ENCODE measurements at regions not wholly inside any gene's neighbourhood (a gene's known extent, or its start where the extent isn't known, plus 50 kb on each side); places are given as distances from the start of the nearest gene placed in this dataset.
A peak's percentile ranks its signal among the peaks of the same experiment; 100 is the strongest.

- H3F3A ChIP-seq (ENCODE audit: low read length, unreplicated experiment) = peaks cover 8% of the 10 kb centered on the region
- DNase-seq = no peak
- no peaks in the 10 kb centered on the region for H3K27me3 ChIP-seq (ENCODE audit: low read length)
- H3K4me3 ChIP-seq (ENCODE audit: low read length) = no peak overlapping the region
- no peaks in the 10 kb centered on the region for H3K36me3 ChIP-seq (ENCODE audit: low read depth, low read length)
- no peak overlapping the region for H2AFZ ChIP-seq (ENCODE audit: low read length)
- no peak for ATAC-seq
- no peaks in the 10 kb centered on the region for H3K9me3 ChIP-seq (ENCODE audit: low read length)
- H3K9me2 ChIP-seq (replicated peaks; ENCODE audit: low read length) = no peaks in the 10 kb centered on the region
- no TSS peak for BruUV-seq (replicated peaks)
- no peak for TF ChIP-seq EZH2phosphoT487 (IDR thresholded peaks at IDR 0.05; ENCODE audit: borderline replicate concordance, low read length)
- TF ChIP-seq CTCF (conservative IDR thresholded peaks at IDR 0.05; ENCODE audit: low read depth, low read length) = no peak
- no peak for TF ChIP-seq EZH2 (IDR thresholded peaks at IDR 0.05; ENCODE audit: low read length, unreplicated experiment)
- H3K79me2 ChIP-seq (ENCODE audit: low read length) = 0 out of 2 replicates have a peak, but pooled peaks cover 6% of the 10 kb centered on the region
- ChIA-PET CTCF (no interaction called here), POLR2A (ENCODE audit: unreplicated experiment) (no interaction called here)
- H3K4me1 ChIP-seq (ENCODE audit: insufficient read depth, low read length) = peaks cover 17% of the 10 kb centered on the region
- H3K4me2 ChIP-seq (ENCODE audit: low read length) = no peak overlapping the region
- no peak overlapping the region for H3K27ac ChIP-seq (ENCODE audit: low read length)
- intact Hi-C loops (cut with micrococcal nuclease) = no loop called here
- no peak overlapping the region for H3K9ac ChIP-seq (ENCODE audit: low read length)
- no peaks in the 10 kb centered on the region for H4K20me1 ChIP-seq (ENCODE audit: low read length)
These were observed 229.3 kb downstream of the CDCA7 start for GRCh38 chr2:173584000-173584399.

- intact Hi-C loops (cut with micrococcal nuclease) = no loop called here
- Histone ChIP-seq H3K9me3 (ENCODE audit: low read length) (no peaks in the 10 kb centered on the region), H3K36me3 (ENCODE audit: low read depth, low read length) (no peaks in the 10 kb centered on the region), H3F3A (ENCODE audit: low read length, unreplicated experiment) (peaks cover 14% of the 10 kb centered on the region), H3K4me3 (ENCODE audit: low read length) (no peak overlapping the region), H3K4me1 (ENCODE audit: insufficient read depth, low read length) (peaks cover 23% of the 10 kb centered on the region), H3K9me2 (replicated peaks; ENCODE audit: low read length) (no peaks in the 10 kb centered on the region), H3K9ac (ENCODE audit: low read length) (no peak overlapping the region), H2AFZ (ENCODE audit: low read length) (no peak overlapping the region), H4K20me1 (ENCODE audit: low read length) (no peaks in the 10 kb centered on the region), H3K27ac (ENCODE audit: low read length) (no peak overlapping the region), H3K4me2 (ENCODE audit: low read length) (0 out of 2 replicates have a peak overlapping the region, but pooled peaks have one; percentile 29), H3K79me2 (ENCODE audit: low read length) (0 out of 2 replicates have a peak, but pooled peaks cover 6% of the 10 kb centered on the region), H3K27me3 (ENCODE audit: low read length) (no peaks in the 10 kb centered on the region)
- POLR2A ChIA-PET (ENCODE audit: unreplicated experiment) = no interaction called here
- ATAC-seq (no peak), DNase-seq (peak; percentile 57)
- CTCF ChIA-PET = interaction anchor here (0.6 kb wide), 1 partner anchor 31 kb away, joined by 3 read pairs; no protein-coding TSS in a partner anchor
- BruUV-seq (replicated peaks) = no TSS peak
- no peak for TF ChIP-seq EZH2 (IDR thresholded peaks at IDR 0.05; ENCODE audit: low read length, unreplicated experiment)
- no peak for TF ChIP-seq CTCF (conservative IDR thresholded peaks at IDR 0.05; ENCODE audit: low read depth, low read length)
These were observed 230.2 kb downstream of the CDCA7 start for GRCh38 chr2:173584676-173585458.

GRCh38 chr2:173588931-173589369 is 234.3 kb downstream of the CDCA7 start:
- ChIA-PET POLR2A (ENCODE audit: unreplicated experiment) (interaction anchor here (0.6 kb wide), 2 partner anchors 70 to 157 kb away, joined by 5 to 7 read pairs; no protein-coding TSS in a partner anchor), CTCF (no interaction called here)
- Histone ChIP-seq H3K9me2 (replicated peaks; ENCODE audit: low read length) (no peaks in the 10 kb centered on the region), H3K36me3 (ENCODE audit: low read depth, low read length) (peaks cover 16% of the 10 kb centered on the region), H3K27ac (ENCODE audit: low read length) (peak overlapping the region; percentile 98), H3K9ac (ENCODE audit: low read length) (peak overlapping the region; percentile 72), H3K79me2 (ENCODE audit: low read length) (peaks cover 11% of the 10 kb centered on the region; the same call in 1 of the 2 replicates), H3K4me2 (ENCODE audit: low read length) (peak overlapping the region; percentile 80), H3K9me3 (ENCODE audit: low read length) (peaks cover 24% of the 10 kb centered on the region), H4K20me1 (ENCODE audit: low read length) (no peaks in the 10 kb centered on the region), H3K27me3 (ENCODE audit: low read length) (no peaks in the 10 kb centered on the region), H3K4me3 (ENCODE audit: low read length) (peak overlapping the region; percentile 32), H3F3A (ENCODE audit: low read length, unreplicated experiment) (peaks cover 26% of the 10 kb centered on the region), H2AFZ (ENCODE audit: low read length) (no peak overlapping the region), H3K4me1 (ENCODE audit: insufficient read depth, low read length) (peaks cover 36% of the 10 kb centered on the region)
- BruUV-seq (replicated peaks) = no TSS peak
- ATAC-seq = peak; percentile 2
- intact Hi-C loops (cut with micrococcal nuclease) = no loop called here
- TF ChIP-seq EZH2 (IDR thresholded peaks at IDR 0.05; ENCODE audit: low read length, unreplicated experiment) (no peak), EZH2phosphoT487 (IDR thresholded peaks at IDR 0.05; ENCODE audit: borderline replicate concordance, low read length) (no peak), CTCF (conservative IDR thresholded peaks at IDR 0.05; ENCODE audit: low read depth, low read length) (no peak)
- DNase-seq = peak; percentile 65

Data from PC-3 (cell line).